H9 (cell line): ENCODE measurements at regions not wholly inside any gene's neighbourhood (a gene's known extent, or its start where the extent isn't known, plus 50 kb on each side); places are given as distances from the start of the nearest gene placed in this dataset.

Source experiments
- DNase-seq: peaks from one replicate; pipeline ENCODE4 v3.0.0-alpha.2; 2017
- H2AFZ ChIP-seq: one replicate; pipeline ENCODE4 v1.6.1; 2013; ENCODE audit warnings: mild to moderate bottlenecking, low read length, control low read depth, moderate library complexity
- H2AK5ac ChIP-seq: 2 replicates; pipeline ENCODE4 v1.6.1; 2013; ENCODE audit warnings: low read length, control low read depth, mixed read lengths; ENCODE audit not compliant: insufficient read length
- H2BK120ac ChIP-seq: one replicate; pipeline ENCODE4 v1.6.1; 2013; ENCODE audit warnings: low read depth, mild to moderate bottlenecking, low read length, control low read depth, inconsistent platforms; ENCODE audit not compliant: poor library complexity, severe bottlenecking
- H2BK12ac ChIP-seq: 2 replicates; pipeline ENCODE4 v1.6.1; 2013; ENCODE audit warnings: low read length, control low read depth, mixed read lengths, low read depth; ENCODE audit not compliant: insufficient read length
- H2BK15ac ChIP-seq: 2 replicates; pipeline ENCODE4 v1.6.1; 2013; ENCODE audit warnings: low read depth, low read length, control low read depth
- H2BK20ac ChIP-seq: one replicate; pipeline ENCODE4 v1.6.1; 2013; ENCODE audit warnings: low read depth, mild to moderate bottlenecking, low read length, control low read depth, inconsistent platforms; ENCODE audit not compliant: poor library complexity, severe bottlenecking
- H2BK5ac ChIP-seq: 2 replicates; pipeline ENCODE4 v1.6.1; 2013; ENCODE audit warnings: low read length, control low read depth, mixed read lengths; ENCODE audit not compliant: insufficient read length
- H3K14ac ChIP-seq: 2 replicates; pipeline ENCODE4 v1.6.1; 2013; ENCODE audit warnings: low read length, control low read depth; ENCODE audit not compliant: insufficient read depth
- H3K18ac ChIP-seq: 2 replicates; pipeline ENCODE4 v1.6.1; 2013; ENCODE audit warnings: low read depth, mild to moderate bottlenecking, mixed read lengths, low read length, control low read depth; ENCODE audit not compliant: insufficient read length
- H3K23ac ChIP-seq: 2 replicates; pipeline ENCODE4 v1.6.1; 2013; ENCODE audit warnings: low read length, control low read depth, mixed read lengths, low read depth; ENCODE audit not compliant: insufficient read length
- H3K23me2 ChIP-seq: 2 replicates; pipeline ENCODE4 v1.6.1; 2013; ENCODE audit warnings: low read depth, mild to moderate bottlenecking, mixed read lengths, low read length, control low read depth; ENCODE audit not compliant: insufficient read length, poor library complexity, severe bottlenecking
- H3K27ac ChIP-seq: 2 replicates; pipeline ENCODE4 v1.5.1; 2013; ENCODE audit warnings: low read length, control low read depth, mixed read lengths, low read depth; ENCODE audit not compliant: insufficient read length
- H3K27me3 ChIP-seq: 2 replicates; pipeline ENCODE4 v1.6.1; 2013; ENCODE audit warnings: low read length, control low read depth, inconsistent platforms; ENCODE audit not compliant: insufficient read depth
- H3K4ac ChIP-seq: 2 replicates; pipeline ENCODE4 v1.6.1; 2013; ENCODE audit warnings: low read depth, mild to moderate bottlenecking, control low read depth, inconsistent platforms, low read length, moderate library complexity
- H3K4me1 ChIP-seq: 2 replicates; pipeline ENCODE4 v1.6.1; 2013; ENCODE audit warnings: low read length, control low read depth, inconsistent platforms; ENCODE audit not compliant: insufficient read depth
- H3K4me2 ChIP-seq: 2 replicates; pipeline ENCODE4 v1.6.1; 2013; ENCODE audit warnings: low read length, control low read depth, mixed read lengths; ENCODE audit not compliant: insufficient read length, insufficient read depth
- H3K56ac ChIP-seq: 2 replicates; pipeline ENCODE4 v1.6.1; 2013; ENCODE audit warnings: low read depth, mild to moderate bottlenecking, mixed read lengths, low read length, control low read depth; ENCODE audit not compliant: insufficient read length
- H3K79me1 ChIP-seq: 2 replicates; pipeline ENCODE4 v1.6.1; 2013; ENCODE audit warnings: low read depth, mild to moderate bottlenecking, moderate library complexity, low read length, control low read depth, inconsistent platforms; ENCODE audit not compliant: insufficient read depth, poor library complexity, severe bottlenecking
- H3K79me2 ChIP-seq: 2 replicates; pipeline ENCODE4 v1.6.1; 2013; ENCODE audit warnings: low read length, control low read depth, inconsistent platforms; ENCODE audit not compliant: insufficient read depth
- H3K9ac ChIP-seq: 2 replicates; pipeline ENCODE4 v1.6.1; 2013; ENCODE audit warnings: low read length, control low read depth, mixed read lengths; ENCODE audit not compliant: insufficient read length; ENCODE audit errors: extremely low read depth
- H3K9me3 ChIP-seq: one replicate; pipeline ENCODE4 v1.6.1; 2013; ENCODE audit warnings: low read depth, low read length, inconsistent platforms; ENCODE audit not compliant: control insufficient read depth
- H3T11ph ChIP-seq: one replicate; pipeline ENCODE4 v1.6.1; 2013; ENCODE audit warnings: mild to moderate bottlenecking, low read length, control low read depth, inconsistent platforms
- H4K20me1 ChIP-seq: one replicate; pipeline ENCODE4 v1.6.1; 2013; ENCODE audit not compliant: control insufficient read depth, insufficient read length, insufficient read depth
- H4K5ac ChIP-seq: 2 replicates; pipeline ENCODE4 v1.6.1; 2013; ENCODE audit warnings: low read depth, mild to moderate bottlenecking, mixed read lengths, low read length, control low read depth; ENCODE audit not compliant: insufficient read length
- H4K8ac ChIP-seq: replicated peaks from 2 replicates; pipeline ENCODE4 v1.6.1; 2013; ENCODE audit warnings: low read length, control low read depth, mixed read lengths, low read depth; ENCODE audit not compliant: insufficient read length
- H4K91ac ChIP-seq: 2 replicates; pipeline ENCODE4 v1.6.1; 2013; ENCODE audit warnings: low read depth, mild to moderate bottlenecking, moderate library complexity, mixed read lengths, low read length, control low read depth; ENCODE audit not compliant: insufficient read length
- H3K27ac Mint-ChIP-seq, 3 experiments: 2 replicates in 2 of 3; 3 replicates in 1 of 3; pipeline ENCODE4 v1.8.0; 2020 to 2021; ENCODE audit warnings: mixed read lengths in 3 of 3, mild to moderate bottlenecking in 1 of 3, moderate library complexity in 1 of 3
- H3K27me3 Mint-ChIP-seq: 2 replicates; pipeline ENCODE4 v1.8.0; 2021; ENCODE audit warnings: low read depth, mild to moderate bottlenecking, moderate library complexity, mixed read lengths
- H3K36me3 Mint-ChIP-seq, 3 experiments: 2 replicates in 2 of 3; 3 replicates in 1 of 3; pipeline ENCODE4 v1.8.0; 2020 to 2021; ENCODE audit warnings: low read depth in 3 of 3, mixed read lengths in 3 of 3; ENCODE audit not compliant: insufficient read depth in 1 of 3
- H3K4me1 Mint-ChIP-seq, 2 experiments: 2 replicates each; pipeline ENCODE4 v1.8.0; 2020; ENCODE audit warnings: mixed read lengths in 2 of 2
- H3K4me3 Mint-ChIP-seq, 2 experiments: 2 replicates in 1 of 2; 3 replicates in 1 of 2; pipeline ENCODE4 v1.8.0; 2020 to 2021; ENCODE audit warnings: mild to moderate bottlenecking in 2 of 2, mixed read lengths in 2 of 2, moderate library complexity in 1 of 2
- H3K9me3 Mint-ChIP-seq, 2 experiments: 2 replicates in 1 of 2; 3 replicates in 1 of 2; pipeline ENCODE4 v1.8.0; 2020; ENCODE audit warnings: mild to moderate bottlenecking in 2 of 2, mixed read lengths in 2 of 2, moderate library complexity in 1 of 2
- CTCF ChIP-seq: fragments of 200-600 bp; sonication (generic); conservative IDR thresholded peaks from 3 replicates; pipeline ENCODE4 v1.8.0; 2021; ENCODE audit warnings: antibody characterized with exemption, mild to moderate bottlenecking
- WGBS: extraction: QIAGEN DNeasy Blood & Tissue Kit; methylation state at CpG from one replicate; pipeline ENCODE4 v1.1.7; 2013; ENCODE audit warnings: missing lambda C conversion rate, low lambda C conversion rate, mixed read lengths; ENCODE audit not compliant: insufficient read length; ENCODE audit errors: extremely low coverage; 5-methylcytosine and 5-hydroxymethylcytosine counted together

DNA sequence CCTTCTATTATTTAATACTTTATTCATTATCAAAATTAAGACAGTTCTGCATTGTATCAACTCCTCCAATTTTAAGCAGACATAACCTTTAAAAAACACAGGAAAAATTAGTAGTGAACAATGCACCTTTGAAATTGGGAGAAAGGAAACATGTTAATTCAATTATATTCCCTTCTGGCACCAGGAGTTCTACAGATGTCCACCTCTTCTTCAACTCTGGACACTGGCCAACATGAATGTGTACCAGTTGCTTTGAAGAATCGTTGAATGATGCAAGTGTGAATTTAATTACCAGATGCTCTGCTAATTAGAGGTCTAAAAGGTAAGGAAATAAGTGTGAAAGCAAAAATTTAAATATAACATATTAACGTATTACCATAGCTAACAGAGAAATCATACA, 206.7 kb upstream of the IGFBP3 start:
- Histone ChIP-seq H3K23ac (no peak overlapping the region), H3K18ac (no peak overlapping the region), H2BK120ac (no peak overlapping the region), H3K27me3 (no peaks in the 10 kb centered on the region), H3K79me2 (no peaks in the 10 kb centered on the region), H3K4me1 (no peaks in the 10 kb centered on the region), H2BK15ac (no peak overlapping the region), H3K27ac (no peak overlapping the region), H3K4ac (no peak overlapping the region), H2BK5ac (no peak overlapping the region), H2BK12ac (no peak overlapping the region), H3K9ac (no peak overlapping the region), H3K14ac (no peak overlapping the region), H3T11ph (no peak overlapping the region), H3K79me1 (no peaks in the 10 kb centered on the region), H4K91ac (no peak overlapping the region), H4K5ac (no peak overlapping the region), H3K9me3 (no peaks in the 10 kb centered on the region), H2AK5ac (no peak overlapping the region), H4K20me1 (no peaks in the 10 kb centered on the region), H3K4me2 (no peak overlapping the region), H4K8ac (no peak overlapping the region), H3K56ac (no peak overlapping the region), H2BK20ac (no peak overlapping the region), H2AFZ (no peak overlapping the region), H3K23me2 (no peaks in the 10 kb centered on the region)
- DNase-seq: no peak
- Mint-ChIP-seq H3K9me3 (no peaks in the 10 kb centered on the region; a peak in 1 of 5 replicates), H3K4me1 (peaks cover 7 to 8% of the 10 kb centered on the region in 2 experiments), H3K4me3 (no peak overlapping the region), H3K27ac (no peak overlapping the region), H3K27me3 (no peaks in the 10 kb centered on the region), H3K36me3 (no peaks in the 10 kb centered on the region)
- no CpG with 5 or more reads among the region's 2 CpGs for WGBS
- TF ChIP-seq CTCF: no peak
